Hepatocyte (in vitro differentiated cells): ENCODE measurements at regions not wholly inside any gene's neighbourhood (a gene's known extent, or its start where the extent isn't known, plus 50 kb on each side); places are given as distances from the start of the nearest gene placed in this dataset.

Experiments used
- EZH2 ChIP-seq: fragments of 200-600 bp; sonication (generic); IDR thresholded peaks from 2 replicates; pipeline ENCODE4 v1.6.1; 2016; ENCODE audit warnings: antibody characterized with exemption, mild to moderate bottlenecking, borderline replicate concordance
- EZH2phosphoT487 ChIP-seq: fragments of 200-600 bp; sonication (generic); IDR thresholded peaks from one replicate; pipeline ENCODE4 v1.6.1; 2018; ENCODE audit warnings: antibody characterized with exemption, mild to moderate bottlenecking, low read depth, moderate library complexity; ENCODE audit not compliant: unreplicated experiment, severe bottlenecking
- TF ChIP-seq, protein P1 (sequence below): fragments of 200-600 bp; sonication (generic); IDR thresholded peaks from 2 replicates; pipeline ENCODE4 v1.5.1; 2016; ENCODE audit warnings: antibody characterized with exemption, mild to moderate bottlenecking; ENCODE audit not compliant: poor library complexity

- TF ChIP-seq, protein P1, sequence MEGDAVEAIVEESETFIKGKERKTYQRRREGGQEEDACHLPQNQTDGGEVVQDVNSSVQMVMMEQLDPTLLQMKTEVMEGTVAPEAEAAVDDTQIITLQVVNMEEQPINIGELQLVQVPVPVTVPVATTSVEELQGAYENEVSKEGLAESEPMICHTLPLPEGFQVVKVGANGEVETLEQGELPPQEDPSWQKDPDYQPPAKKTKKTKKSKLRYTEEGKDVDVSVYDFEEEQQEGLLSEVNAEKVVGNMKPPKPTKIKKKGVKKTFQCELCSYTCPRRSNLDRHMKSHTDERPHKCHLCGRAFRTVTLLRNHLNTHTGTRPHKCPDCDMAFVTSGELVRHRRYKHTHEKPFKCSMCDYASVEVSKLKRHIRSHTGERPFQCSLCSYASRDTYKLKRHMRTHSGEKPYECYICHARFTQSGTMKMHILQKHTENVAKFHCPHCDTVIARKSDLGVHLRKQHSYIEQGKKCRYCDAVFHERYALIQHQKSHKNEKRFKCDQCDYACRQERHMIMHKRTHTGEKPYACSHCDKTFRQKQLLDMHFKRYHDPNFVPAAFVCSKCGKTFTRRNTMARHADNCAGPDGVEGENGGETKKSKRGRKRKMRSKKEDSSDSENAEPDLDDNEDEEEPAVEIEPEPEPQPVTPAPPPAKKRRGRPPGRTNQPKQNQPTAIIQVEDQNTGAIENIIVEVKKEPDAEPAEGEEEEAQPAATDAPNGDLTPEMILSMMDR = no peak
- TF ChIP-seq EZH2phosphoT487 (no peak), EZH2 (no peak)
These were observed 113.2 kb upstream of the FAM9B start for GRCh38 chrX:9147086-9147485.
